ENCODE measurements at regions not wholly inside any gene's neighbourhood (a gene's known extent, or its start where the extent isn't known, plus 50 kb on each side); places are given as distances from the start of the nearest gene placed in this dataset.

DNA sequence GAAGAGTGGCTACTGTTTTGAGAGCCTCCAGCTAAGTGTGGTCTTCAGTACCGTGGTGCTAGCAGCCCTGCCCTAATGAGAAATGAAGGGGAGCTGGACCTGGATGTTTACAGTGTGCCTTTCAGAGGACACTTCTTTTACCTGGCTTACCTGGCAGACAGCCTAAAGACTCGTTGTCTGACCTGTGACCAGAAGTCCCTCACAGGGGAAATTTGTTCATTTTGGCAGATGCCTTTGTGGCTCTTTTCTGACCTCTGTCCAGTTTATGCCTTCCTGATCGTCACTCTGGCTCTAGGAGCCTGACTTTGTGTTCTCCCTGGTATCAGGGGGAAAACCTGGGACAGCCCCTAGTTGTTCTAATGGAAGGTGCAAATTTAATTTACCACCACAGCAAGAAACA, 475.1 kb downstream of the DMRTA1 start:
- TF ChIP-seq, protein P1, sequence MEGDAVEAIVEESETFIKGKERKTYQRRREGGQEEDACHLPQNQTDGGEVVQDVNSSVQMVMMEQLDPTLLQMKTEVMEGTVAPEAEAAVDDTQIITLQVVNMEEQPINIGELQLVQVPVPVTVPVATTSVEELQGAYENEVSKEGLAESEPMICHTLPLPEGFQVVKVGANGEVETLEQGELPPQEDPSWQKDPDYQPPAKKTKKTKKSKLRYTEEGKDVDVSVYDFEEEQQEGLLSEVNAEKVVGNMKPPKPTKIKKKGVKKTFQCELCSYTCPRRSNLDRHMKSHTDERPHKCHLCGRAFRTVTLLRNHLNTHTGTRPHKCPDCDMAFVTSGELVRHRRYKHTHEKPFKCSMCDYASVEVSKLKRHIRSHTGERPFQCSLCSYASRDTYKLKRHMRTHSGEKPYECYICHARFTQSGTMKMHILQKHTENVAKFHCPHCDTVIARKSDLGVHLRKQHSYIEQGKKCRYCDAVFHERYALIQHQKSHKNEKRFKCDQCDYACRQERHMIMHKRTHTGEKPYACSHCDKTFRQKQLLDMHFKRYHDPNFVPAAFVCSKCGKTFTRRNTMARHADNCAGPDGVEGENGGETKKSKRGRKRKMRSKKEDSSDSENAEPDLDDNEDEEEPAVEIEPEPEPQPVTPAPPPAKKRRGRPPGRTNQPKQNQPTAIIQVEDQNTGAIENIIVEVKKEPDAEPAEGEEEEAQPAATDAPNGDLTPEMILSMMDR (IDR thresholded peaks at IDR 0.05) = no peak
- TF ChIP-seq POLR2AphosphoS5 (IDR thresholded peaks at IDR 0.05; ENCODE audit: insufficient read depth in 1 of 2, low read depth in 1 of 2) = no peak

Measured in vagina (tissue), 2 donors.